Ovary (tissue), 3 donors: ENCODE measurements at regions not wholly inside any gene's neighbourhood (a gene's known extent, or its start where the extent isn't known, plus 50 kb on each side); places are given as distances from the start of the nearest gene placed in this dataset.

Source experiments
- CTCF ChIP-seq, 3 donors: fragments of 450-650 bp in 2 of 3; fragments of 200-600 bp in 1 of 3; IDR thresholded peaks; one replicate each; pipeline versions ENCODE4 v1.5.1 to v1.8.0; 2016 to 2022; ENCODE audit warnings: antibody characterized with exemption in 3 of 3, mild to moderate bottlenecking in 1 of 3
- EP300 ChIP-seq: sonication (generic); formaldehyde crosslinking; IDR thresholded peaks from one replicate; pipeline ENCODE4 v1.6.1; 2017; ENCODE audit warnings: antibody characterized with exemption
- POLR2A ChIP-seq: fragments of 450-650 bp; IDR thresholded peaks from one replicate; pipeline ENCODE4 v1.6.1; 2017; ENCODE audit warnings: antibody characterized with exemption, mild to moderate bottlenecking, moderate library complexity
- donor health status: DM: no; HTN: no; CAD: no.

- TF ChIP-seq CTCF (IDR thresholded peaks at IDR 0.05) (no peak), POLR2A (no peak), EP300 (no peak)
Observed at GRCh38 chr3:117910820-117911521, 1123.7 kb downstream of the IGSF11 start.
